HG03060 (cell line): ENCODE measurements at regions not wholly inside any gene's neighbourhood (a gene's known extent, or its start where the extent isn't known, plus 50 kb on each side); places are given as distances from the start of the nearest gene placed in this dataset.

Experiments used
- ATAC-seq: cut with Tn5 transposase; IDR thresholded peaks from one replicate; pipeline ENCODE4 v1.9.1; 2021; ENCODE audit warnings: low read depth, moderate number of reproducible peaks; ENCODE audit not compliant: unreplicated experiment

DNA sequence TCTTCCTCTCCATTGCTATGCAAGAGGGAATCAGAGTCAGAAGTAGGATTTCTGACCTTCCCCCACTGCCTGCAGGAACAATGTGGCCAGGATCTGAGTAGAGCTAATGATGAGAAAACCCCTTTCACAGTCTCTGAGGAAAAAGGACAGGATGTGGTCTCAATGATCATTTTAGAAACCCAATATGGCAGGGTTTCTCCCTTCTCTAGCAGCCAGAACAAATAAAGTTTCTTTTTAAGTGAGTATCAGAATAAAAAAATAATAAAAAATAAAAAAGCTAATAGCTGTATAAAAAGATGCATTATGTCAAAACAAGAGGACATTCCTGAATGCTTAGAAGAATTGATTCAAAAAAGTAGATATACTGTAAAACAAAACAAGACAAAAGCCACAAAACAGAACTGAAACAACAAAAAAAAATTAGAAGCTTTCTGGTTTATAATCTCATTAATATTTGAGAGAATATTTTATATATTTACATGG, 1124.9 kb upstream of the ZEB2 start:
- peak; percentile 98 for ATAC-seq

DNA sequence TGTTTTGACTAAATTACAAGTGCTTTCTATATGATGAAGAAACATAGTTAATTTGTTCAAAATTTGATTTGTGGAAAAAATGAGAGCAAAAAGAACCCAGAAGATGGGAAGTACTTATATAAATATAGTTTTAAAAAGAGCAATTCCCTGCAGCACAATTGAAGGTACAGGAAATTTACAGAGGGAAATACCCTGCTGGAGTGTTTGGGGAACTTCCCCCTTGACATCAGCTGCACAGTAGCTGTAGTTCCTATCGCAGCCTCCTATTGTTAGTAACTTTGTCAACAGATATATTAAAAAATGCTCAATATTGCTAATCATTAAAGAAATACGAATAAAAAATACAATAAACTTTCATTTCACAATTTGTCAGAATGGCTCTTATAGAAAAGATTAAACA, 1118.8 kb upstream of the ZEB2 start:
- no peak for ATAC-seq

GRCh38 chr2:145635706-145636427, 1115.9 kb upstream of the ZEB2 start:
- ATAC-seq: no peak

GRCh38 chr2:145631561-145631960, 1111.6 kb upstream of the ZEB2 start:
- no peak for ATAC-seq

DNA sequence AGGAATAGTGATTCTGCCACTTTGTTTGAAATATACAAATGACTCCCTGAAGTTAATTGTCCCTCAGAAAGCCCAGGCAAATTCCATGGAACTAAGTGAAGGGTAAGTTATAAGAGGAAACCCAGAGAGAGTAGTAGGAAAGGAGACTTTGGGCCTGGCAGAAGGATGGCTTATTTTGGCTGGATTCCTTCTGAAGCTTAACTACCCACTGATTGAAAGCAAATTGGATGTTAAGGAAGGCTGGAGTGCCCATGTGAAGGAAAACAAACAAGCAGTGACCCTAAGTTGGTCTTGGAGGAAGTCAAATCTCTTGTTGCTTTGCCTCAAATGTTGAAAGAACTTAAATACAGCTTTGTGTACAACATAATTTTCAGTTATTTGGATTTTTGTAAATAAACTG, 1106.4 kb upstream of the ZEB2 start:
- ATAC-seq: no peak

DNA sequence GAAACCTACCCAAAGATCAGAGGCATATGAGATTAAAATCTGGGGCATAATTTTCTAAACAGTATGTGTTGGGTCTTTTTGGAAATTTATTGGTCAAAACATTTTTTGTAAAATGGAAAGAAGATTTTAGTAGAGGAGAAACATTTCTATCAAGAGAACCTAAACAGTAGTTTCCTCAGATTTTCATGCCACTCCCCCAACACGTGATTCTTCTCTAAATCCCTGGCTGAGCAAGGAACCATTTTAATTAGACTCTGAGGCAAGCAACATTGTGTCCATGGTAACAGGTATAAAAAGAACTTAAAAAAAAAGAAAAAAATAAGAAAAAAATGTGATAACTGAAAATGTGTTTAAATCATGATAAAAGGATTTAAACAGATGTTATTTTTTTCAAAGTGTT, 1105.2 kb upstream of the ZEB2 start:
- no peak for ATAC-seq

DNA sequence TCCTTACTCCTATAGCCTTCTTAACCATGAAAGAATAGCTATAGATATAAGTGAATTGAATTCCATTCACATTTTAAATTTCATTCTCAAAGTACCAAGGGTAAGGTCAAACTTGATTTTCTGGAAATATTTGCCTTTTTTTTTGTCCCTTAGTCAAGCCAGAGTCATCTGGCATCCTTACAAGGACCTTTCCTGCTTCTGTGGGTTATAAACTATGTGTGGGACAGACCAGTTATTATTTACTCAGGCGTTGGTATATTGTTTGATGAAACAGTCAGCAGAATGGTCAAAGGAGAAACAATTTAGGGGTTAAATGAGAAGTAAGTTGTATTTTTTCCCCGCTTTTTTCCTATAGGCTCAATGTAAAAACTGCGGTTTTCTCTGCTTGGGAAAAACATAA, 1103.2 kb upstream of the ZEB2 start:
- no peak for ATAC-seq

DNA sequence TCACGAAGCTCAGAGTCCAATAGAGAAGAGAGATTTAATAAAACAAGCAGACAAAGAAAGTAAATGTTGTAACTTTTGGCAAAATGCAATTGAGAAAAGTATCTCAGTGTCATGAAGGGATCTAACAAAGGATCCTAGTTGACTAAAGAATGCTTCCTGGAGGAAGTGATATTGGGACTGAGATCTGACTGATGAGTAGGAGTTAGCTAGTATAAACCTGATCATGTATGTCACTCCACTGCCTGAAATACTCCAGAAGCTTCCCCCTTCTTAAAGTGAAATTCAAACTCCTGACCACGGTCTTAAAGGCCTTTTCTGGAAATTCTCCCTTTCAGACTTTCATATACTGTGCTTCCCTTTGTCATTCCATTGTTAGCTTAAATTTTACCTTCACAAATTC, 1102.4 kb upstream of the ZEB2 start:
- no peak for ATAC-seq

GRCh38 chr2:145617906-145618305, 1098.0 kb upstream of the ZEB2 start:
- no peak for ATAC-seq

DNA sequence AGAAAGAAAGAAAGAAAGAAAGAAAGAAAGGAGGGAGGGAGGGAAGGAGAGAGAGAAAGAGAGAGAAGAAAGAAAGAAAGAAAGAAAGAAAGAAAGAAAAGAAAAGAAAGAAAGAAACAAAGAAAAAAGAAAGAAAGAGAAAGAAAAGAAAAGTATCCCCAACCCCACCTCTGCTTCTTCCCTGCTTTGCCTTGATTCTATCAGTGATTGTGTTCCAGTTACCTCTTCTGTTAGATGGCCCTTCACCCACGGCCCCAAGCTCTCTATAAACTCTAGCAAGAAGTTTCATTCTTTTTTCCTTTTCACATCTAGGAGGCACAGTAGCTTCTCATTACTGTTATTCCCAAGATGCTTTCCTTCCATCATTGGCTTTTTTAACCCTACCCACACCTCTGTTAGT, 1097.5 kb upstream of the ZEB2 start:
- no peak for ATAC-seq

DNA sequence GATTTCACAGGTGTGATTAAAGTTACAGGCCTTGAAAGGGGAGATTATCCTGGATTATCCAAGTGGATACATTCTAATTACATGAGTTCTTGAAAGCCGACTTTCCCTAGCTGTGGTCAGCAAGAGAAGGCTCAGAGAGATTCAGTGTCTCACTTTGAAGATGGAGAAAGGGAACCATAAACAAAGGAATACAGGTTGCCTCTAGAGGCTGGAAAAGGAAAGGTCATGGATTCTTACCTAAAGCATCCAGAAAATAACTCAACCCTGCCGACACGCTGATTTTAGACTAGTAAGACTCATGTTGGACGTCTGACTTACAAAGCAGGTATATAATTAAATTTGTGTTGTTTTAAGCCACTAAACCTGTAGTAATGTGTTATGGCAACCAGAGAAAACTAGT, 1095.7 kb upstream of the ZEB2 start:
- ATAC-seq: no peak

- ATAC-seq: no peak
Measured at GRCh38 chr2:145609951-145610350, 1090.0 kb upstream of the ZEB2 start.

GRCh38 chr2:145601361-145601925, 1081.5 kb upstream of the ZEB2 start:
- ATAC-seq: no peak

DNA sequence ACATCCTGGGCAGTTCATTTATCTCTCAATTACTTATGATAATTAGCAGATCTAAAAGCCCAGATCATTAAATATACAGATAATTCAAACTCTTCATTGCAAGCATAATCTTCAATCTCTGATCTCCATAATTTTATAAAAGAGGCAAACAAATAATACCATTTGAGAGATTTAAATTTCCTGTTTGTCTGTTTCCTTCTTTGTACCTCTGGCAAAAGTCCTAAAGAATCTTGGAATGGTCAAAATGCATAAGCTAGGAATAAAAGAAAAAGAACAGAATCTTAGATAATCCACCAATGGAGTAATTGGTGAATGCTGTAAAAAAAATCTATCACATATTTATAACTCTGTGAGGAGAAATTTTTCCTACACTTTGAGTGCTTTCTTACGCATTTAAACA, 1080.9 kb upstream of the ZEB2 start:
- no peak for ATAC-seq

DNA sequence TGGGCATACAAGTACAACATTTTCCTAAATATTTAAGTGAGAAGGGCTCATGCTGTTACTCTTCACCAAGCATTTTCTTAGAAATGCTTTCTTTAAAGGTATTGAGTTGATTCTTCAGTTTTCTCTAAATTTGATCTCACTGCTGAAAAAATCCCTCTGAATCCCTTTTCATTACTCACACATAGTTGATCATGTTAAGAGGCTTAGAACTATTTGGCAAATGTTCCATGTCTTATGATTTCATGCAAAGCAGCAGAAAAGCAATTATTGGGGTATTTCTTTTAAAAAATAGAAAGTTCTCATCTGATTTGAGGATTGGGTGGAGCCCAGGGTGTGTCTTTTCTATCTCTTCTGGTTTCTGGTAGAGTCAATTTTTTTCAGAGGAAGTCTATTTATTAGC, 1079.8 kb upstream of the ZEB2 start:
- no peak for ATAC-seq

DNA sequence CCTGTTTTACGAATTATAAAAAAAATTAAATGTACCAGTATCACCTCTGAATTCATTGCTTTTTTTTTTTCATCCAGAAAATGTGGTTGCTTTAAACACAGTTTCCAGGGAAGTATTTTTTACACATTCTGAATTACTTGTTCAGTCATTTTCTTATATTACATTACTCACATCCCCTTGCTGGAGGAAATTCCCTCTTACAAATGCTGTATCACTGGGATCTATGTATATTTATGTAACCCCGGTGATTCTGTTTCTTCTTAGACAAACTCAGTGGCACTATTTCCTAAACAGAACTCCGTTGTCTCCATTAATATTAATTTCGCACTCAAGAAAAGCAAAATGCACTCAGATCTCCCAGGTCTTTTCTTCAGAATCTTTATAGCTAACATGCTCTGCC, 1078.5 kb upstream of the ZEB2 start:
- ATAC-seq: no peak

DNA sequence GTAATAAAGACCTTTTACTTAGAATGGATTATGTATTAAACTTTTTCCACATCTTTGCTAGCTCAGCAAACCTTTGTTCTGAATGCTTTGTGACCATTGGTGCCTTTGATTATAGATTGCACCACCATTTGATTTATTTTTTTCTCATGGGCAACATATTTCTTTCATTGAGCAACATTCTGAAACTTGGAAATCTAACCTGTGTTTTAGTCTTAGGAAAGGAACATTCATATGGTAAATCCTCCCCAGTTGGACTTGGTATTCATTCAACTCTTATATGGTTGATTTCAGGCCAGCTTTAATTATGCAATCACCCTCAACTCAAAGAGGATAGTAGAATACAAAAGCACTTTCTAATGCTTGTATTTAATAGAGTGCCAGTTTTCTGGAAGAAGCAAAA, 1077.9 kb upstream of the ZEB2 start:
- no peak for ATAC-seq

DNA sequence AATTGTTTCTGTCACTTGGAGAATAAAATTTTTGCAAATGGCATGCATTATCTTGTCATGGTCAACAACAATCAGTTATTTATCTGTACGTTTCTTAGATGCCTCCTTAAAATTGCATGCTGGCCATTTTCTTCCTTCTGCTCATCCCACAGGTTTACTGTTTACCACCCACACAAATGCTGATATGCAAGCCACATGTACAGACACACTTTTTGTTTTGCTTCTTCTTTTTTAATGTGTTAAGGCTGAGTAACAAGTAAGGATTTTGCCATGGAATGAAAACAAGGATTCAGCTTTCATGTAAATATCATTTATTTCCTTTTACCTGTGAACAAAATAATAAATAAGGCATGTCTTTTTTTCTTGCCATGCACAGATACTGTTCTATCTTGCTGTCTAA, 1077.1 kb upstream of the ZEB2 start:
- no peak for ATAC-seq

GRCh38 chr2:145596416-145596815, 1076.5 kb upstream of the ZEB2 start:
- no peak for ATAC-seq

DNA sequence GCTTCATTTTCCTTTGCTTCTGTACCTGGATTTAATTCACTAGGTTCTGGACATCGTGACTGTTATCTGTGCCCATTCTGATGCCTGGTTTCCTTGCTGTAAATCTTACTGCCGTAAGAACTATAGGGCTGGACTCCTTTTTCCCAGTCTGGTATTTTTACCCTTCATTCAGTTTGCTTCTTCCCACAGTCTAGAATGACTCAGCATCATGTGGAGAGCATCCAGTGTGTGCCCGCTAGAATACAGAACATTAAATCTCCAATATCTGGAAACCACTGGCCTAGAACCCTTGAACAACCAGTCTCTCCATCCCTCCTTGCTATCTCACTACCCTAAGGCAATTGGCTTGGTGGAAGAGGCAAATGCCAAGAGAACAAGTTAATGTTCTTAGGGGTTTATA, 1075.4 kb upstream of the ZEB2 start:
- ATAC-seq: no peak

DNA sequence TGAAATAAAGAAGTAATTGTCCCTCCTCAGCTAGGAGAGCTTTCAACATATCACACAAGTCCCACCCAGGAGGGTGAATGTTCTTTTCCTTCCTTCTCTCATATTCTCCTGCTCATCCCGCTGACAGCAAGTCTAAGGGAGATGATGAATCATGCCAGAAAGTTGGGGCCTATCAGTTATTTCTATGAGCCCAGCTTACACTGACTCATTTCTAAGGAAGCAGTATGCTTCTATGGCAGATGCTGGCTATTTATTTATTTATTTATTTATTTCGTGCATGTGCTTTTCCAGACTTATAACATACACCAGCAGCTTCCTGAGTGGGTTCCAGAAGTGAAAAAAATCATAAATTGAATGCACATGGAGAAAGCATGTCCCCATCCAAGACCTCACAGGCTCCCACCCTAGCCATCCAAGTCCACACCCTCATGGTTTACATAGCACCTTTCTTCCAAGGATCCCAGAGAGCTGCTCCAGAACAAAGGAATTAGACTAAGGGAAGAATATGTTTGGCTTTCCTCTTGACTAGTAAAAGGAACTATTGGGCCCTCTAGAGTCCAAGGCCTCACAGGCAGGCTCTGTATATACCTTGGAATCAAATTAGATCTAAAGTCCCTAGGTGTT, 1074.2 kb upstream of the ZEB2 start:
- ATAC-seq: no peak

DNA sequence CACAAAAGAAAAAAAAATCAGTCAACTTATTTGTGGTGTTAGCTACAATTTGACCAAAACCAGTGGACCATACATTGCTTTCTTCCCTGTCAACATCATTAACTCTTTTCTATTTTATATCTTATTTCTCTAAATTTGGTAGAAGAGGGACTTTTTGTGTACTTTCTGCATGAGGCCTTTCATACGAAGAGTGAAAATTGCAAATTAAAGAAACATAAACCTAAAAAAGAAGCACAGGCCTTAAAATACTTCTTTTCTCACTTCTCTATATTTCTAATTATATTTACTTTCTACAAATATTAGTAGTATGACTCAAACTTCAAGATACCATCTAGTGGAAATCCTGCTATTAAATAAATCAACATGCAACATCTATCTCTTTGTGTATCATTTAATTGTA, 1073.4 kb upstream of the ZEB2 start:
- peak; percentile 62 for ATAC-seq
